ENCODE measurements at regions not wholly inside any gene's neighbourhood (a gene's known extent, or its start where the extent isn't known, plus 50 kb on each side); places are given as distances from the start of the nearest gene placed in this dataset.

GRCh38 chr22:48154169-48154942, 1391.9 kb downstream of the TBC1D22A start:
- intact Hi-C loops (cut with DNase I), result no loop called here
- no peak for DNase-seq
- TF ChIP-seq CTCF (IDR thresholded peaks at IDR 0.05), result no peak
- no peak for TF ChIP-seq POLR2A (IDR thresholded peaks at IDR 0.05)
- no peaks in the 10 kb centered on the region for H3K27me3 ChIP-seq
- H3K4me3 ChIP-seq, result no peak overlapping the region
- no peaks in the 10 kb centered on the region for H3K36me3 ChIP-seq (replicated peaks in 1 of 2)
- WGBS, 4 donors, result 85 to 92% (median 89%) methylated on average over 16 to 18 of the region's 18 CpGs
- H3K4me1 ChIP-seq (replicated peaks in 1 of 2), result no peaks in the 10 kb centered on the region
- no peaks in the 10 kb centered on the region for H3K9me3 ChIP-seq (replicated peaks in 1 of 3)
- no peak overlapping the region for H3K27ac ChIP-seq

GRCh38 chr22:48153726-48154125, 1391.3 kb downstream of the TBC1D22A start:
- Histone ChIP-seq H3K9me3 (replicated peaks in 1 of 3) (no peaks in the 10 kb centered on the region), H3K4me1 (replicated peaks in 1 of 2) (no peaks in the 10 kb centered on the region), H3K27ac (no peak overlapping the region), H3K36me3 (replicated peaks in 1 of 2) (no peaks in the 10 kb centered on the region), H3K4me3 (no peak overlapping the region), H3K27me3 (no peaks in the 10 kb centered on the region)
- no peak for TF ChIP-seq POLR2A (IDR thresholded peaks at IDR 0.05)
- TF ChIP-seq CTCF (IDR thresholded peaks at IDR 0.05), result no peak
- intact Hi-C loops (cut with DNase I), result no loop called here
- WGBS, 4 donors, result 75 to 85% (median 83%) methylated on average over 5 to 10 of the region's 10 CpGs
- no peak for DNase-seq

GRCh38 chr22:48152916-48153315, 1390.5 kb downstream of the TBC1D22A start:
- intact Hi-C loops (cut with DNase I), result no loop called here
- Histone ChIP-seq H3K4me3 (no peak overlapping the region), H3K4me1 (replicated peaks in 1 of 2) (no peaks in the 10 kb centered on the region), H3K9me3 (replicated peaks in 1 of 3) (no peaks in the 10 kb centered on the region), H3K27me3 (no peaks in the 10 kb centered on the region), H3K27ac (no peak overlapping the region), H3K36me3 (replicated peaks in 1 of 2) (no peaks in the 10 kb centered on the region)
- TF ChIP-seq CTCF (IDR thresholded peaks at IDR 0.05), result no peak
- no peak for TF ChIP-seq POLR2A (IDR thresholded peaks at IDR 0.05)
- DNase-seq, result no peak
- WGBS, 4 donors, result 82 to 94% (median 85%) methylated on average over 8 to 16 of the region's 16 CpGs

- Histone ChIP-seq H3K4me3 (no peak overlapping the region), H3K9me3 (replicated peaks in 1 of 3) (no peaks in the 10 kb centered on the region), H3K36me3 (replicated peaks in 1 of 2) (no peaks in the 10 kb centered on the region), H3K4me1 (replicated peaks in 1 of 2) (no peaks in the 10 kb centered on the region), H3K27ac (no peak overlapping the region), H3K27me3 (no peaks in the 10 kb centered on the region)
- WGBS, 4 donors, result 22 to 46% (median 42%) methylated on average over 7 to 16 of the region's 16 CpGs
- TF ChIP-seq CTCF (IDR thresholded peaks at IDR 0.05) (no peak), POLR2A (IDR thresholded peaks at IDR 0.05) (no peak)
- DNase-seq, result no peak
- intact Hi-C loops (cut with DNase I), result no loop called here
Observed at GRCh38 chr22:48152164-48152775, 1389.8 kb downstream of the TBC1D22A start.

Measured in adrenal gland (tissue), 9 donors.